Sigmoid colon (tissue), 4 donors: ENCODE measurements at regions not wholly inside any gene's neighbourhood (a gene's known extent, or its start where the extent isn't known, plus 50 kb on each side); places are given as distances from the start of the nearest gene placed in this dataset.

Experiments used
- EP300 ChIP-seq, 4 donors: sonication (generic); formaldehyde crosslinking; IDR thresholded peaks; one replicate each; pipeline ENCODE4 v1.6.1; 2017; ENCODE audit warnings: antibody characterized with exemption in 4 of 4
- POLR2A ChIP-seq, 2 donors: fragments of 450-650 bp; IDR thresholded peaks; one replicate each; pipeline ENCODE4 v1.6.1; 2016; ENCODE audit warnings: antibody characterized with exemption in 2 of 2, mild to moderate bottlenecking in 2 of 2, moderate library complexity in 2 of 2
- POLR2AphosphoS5 ChIP-seq, 4 donors: sonication (generic); formaldehyde crosslinking; IDR thresholded peaks; one replicate each; pipeline ENCODE4 v1.6.1; 2017; ENCODE audit warnings: antibody characterized with exemption in 4 of 4
- TF ChIP-seq, protein P1 (sequence below), 4 experiments: fragments of 450-650 bp in 3 of 4; fragments of 200-600 bp in 1 of 4; IDR thresholded peaks; one replicate each; pipeline ENCODE4 v1.5.1; 2016 to 2019; ENCODE audit warnings: antibody characterized with exemption in 4 of 4, mild to moderate bottlenecking in 3 of 4, moderate library complexity in 2 of 4

DNA sequence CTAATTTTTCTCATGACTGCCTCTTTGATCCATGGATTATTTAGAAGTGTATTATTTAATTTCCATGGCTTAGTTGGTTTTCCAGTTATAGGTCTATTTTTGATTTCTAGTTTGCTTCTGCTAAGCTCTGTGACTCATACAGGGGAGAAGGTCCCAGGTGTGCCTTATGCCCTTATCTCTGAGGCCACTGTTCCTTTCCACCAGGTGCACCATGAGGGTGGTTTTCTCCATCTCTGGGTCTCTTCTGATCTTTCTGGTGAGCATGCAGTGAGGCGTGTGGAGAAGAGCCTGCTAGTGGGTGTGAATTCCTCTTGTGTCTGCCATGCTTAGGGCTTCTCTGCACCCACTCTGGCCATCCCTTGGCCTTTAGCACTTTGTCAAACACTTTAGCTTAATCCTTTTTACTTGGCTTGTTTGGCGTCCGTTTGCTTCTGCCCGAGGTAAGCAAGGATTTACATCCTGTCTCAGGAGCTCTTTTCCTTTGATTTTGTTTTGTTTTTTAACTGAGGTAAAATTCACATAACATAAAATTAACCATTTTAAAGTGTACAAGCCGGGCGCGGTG lies 129.8 kb upstream of the ARL4C start:
- TF ChIP-seq POLR2A (IDR thresholded peaks at IDR 0.05) (no peak), EP300 (IDR thresholded peaks at IDR 0.05) (no peak), POLR2AphosphoS5 (IDR thresholded peaks at IDR 0.05) (no peak)
- TF ChIP-seq, protein P1, sequence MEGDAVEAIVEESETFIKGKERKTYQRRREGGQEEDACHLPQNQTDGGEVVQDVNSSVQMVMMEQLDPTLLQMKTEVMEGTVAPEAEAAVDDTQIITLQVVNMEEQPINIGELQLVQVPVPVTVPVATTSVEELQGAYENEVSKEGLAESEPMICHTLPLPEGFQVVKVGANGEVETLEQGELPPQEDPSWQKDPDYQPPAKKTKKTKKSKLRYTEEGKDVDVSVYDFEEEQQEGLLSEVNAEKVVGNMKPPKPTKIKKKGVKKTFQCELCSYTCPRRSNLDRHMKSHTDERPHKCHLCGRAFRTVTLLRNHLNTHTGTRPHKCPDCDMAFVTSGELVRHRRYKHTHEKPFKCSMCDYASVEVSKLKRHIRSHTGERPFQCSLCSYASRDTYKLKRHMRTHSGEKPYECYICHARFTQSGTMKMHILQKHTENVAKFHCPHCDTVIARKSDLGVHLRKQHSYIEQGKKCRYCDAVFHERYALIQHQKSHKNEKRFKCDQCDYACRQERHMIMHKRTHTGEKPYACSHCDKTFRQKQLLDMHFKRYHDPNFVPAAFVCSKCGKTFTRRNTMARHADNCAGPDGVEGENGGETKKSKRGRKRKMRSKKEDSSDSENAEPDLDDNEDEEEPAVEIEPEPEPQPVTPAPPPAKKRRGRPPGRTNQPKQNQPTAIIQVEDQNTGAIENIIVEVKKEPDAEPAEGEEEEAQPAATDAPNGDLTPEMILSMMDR (IDR thresholded peaks at IDR 0.05): no peak
